ENCODE measurements at regions not wholly inside any gene's neighbourhood (a gene's known extent, or its start where the extent isn't known, plus 50 kb on each side); places are given as distances from the start of the nearest gene placed in this dataset.

DNA sequence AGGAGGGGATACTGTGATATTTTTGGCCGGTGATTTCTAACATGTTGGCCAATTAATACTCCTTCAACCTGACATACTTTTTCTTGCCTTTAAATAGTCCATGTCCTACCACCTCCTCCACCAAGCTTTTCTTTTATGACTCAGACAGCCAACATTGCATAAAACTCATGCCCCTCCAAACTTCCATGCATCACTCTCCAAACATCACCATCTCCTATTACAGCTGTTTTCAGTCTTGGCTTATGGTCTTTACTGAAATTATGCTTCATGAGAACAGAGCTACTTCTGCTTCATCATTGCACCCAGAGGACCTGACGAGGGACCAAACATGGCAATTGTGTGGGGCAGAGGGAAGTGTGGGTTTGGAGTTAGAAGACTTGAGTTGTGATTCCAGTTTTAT, 305.4 kb downstream of the LPIN1 start:
- TF ChIP-seq POLR2A (IDR thresholded peaks at IDR 0.05) (no peak), CTCF (IDR thresholded peaks at IDR 0.05) (no peak)
